Neural cell (in vitro differentiated cells): ENCODE measurements at regions not wholly inside any gene's neighbourhood (a gene's known extent, or its start where the extent isn't known, plus 50 kb on each side); places are given as distances from the start of the nearest gene placed in this dataset.

Source experiments
- H2AFZ ChIP-seq: fragments of 200-600, 300-800 bp; sonication (generic), shearing (Covaris generic); 2 replicates; pipeline ENCODE4 v1.6.0; 2014; ENCODE audit warnings: low read depth, mild to moderate bottlenecking, antibody characterized with exemption, low read length, moderate library complexity
- H3F3A ChIP-seq: fragments of 200-600 bp; shearing (Covaris generic); 2 replicates; pipeline ENCODE4 v1.6.1; 2016; ENCODE audit warnings: mild to moderate bottlenecking, moderate library complexity, mixed read lengths, antibody characterized with exemption, low read length; ENCODE audit not compliant: insufficient read depth, poor library complexity, severe bottlenecking
- H3K27ac ChIP-seq: fragments of 200-600, 300-800 bp; sonication (generic), shearing (Covaris generic); 2 replicates; pipeline ENCODE4 v1.5.1; 2014; ENCODE audit warnings: mild to moderate bottlenecking, low read length, moderate library complexity
- H3K27me3 ChIP-seq: fragments of 300-800, 200-600 bp; sonication (generic), shearing (Covaris generic); 2 replicates; pipeline ENCODE4 v1.6.0; 2014; ENCODE audit warnings: mild to moderate bottlenecking, low read depth, low read length, moderate library complexity; ENCODE audit not compliant: insufficient read depth
- H3K36me3 ChIP-seq: fragments of 300-800, 200-600 bp; sonication (generic), shearing (Covaris generic); 2 replicates; pipeline ENCODE4 v1.5.1; 2014; ENCODE audit warnings: mild to moderate bottlenecking, antibody characterized with exemption, low read length, moderate library complexity; ENCODE audit not compliant: insufficient read depth
- H3K4me2 ChIP-seq: fragments of 300-800, 200-600 bp; sonication (generic), shearing (Covaris generic); 2 replicates; pipeline ENCODE4 v1.6.0; 2014; ENCODE audit warnings: mild to moderate bottlenecking, low read length
- H3K4me3 ChIP-seq: fragments of 300-800, 200-600 bp; sonication (generic), shearing (Covaris generic); 2 replicates; pipeline ENCODE4 v1.5.1; 2014; ENCODE audit warnings: mild to moderate bottlenecking, low read length, moderate library complexity
- H3K79me2 ChIP-seq: fragments of 200-600 bp; shearing (Covaris generic); replicated peaks from 2 replicates; pipeline ENCODE4 v1.6.0; 2014; ENCODE audit warnings: mild to moderate bottlenecking, low read length, moderate library complexity; ENCODE audit not compliant: insufficient read depth
- H3K9ac ChIP-seq: fragments of 300-800, 200-600 bp; sonication (generic), shearing (Covaris generic); 2 replicates; pipeline ENCODE4 v1.6.1; 2016; ENCODE audit warnings: mild to moderate bottlenecking, low read length, mixed read lengths
- H3K9me2 ChIP-seq: fragments of 200-600 bp; shearing (Covaris generic); 2 replicates; pipeline ENCODE4 v1.6.1; 2016; ENCODE audit warnings: mild to moderate bottlenecking, low read length, mixed read lengths; ENCODE audit not compliant: insufficient read depth
- H3K9me3 ChIP-seq: fragments of 200-600, 300-800 bp; sonication (generic), shearing (Covaris generic); 2 replicates; pipeline ENCODE4 v1.6.1; 2016; ENCODE audit warnings: mild to moderate bottlenecking, mixed run types, low read length, moderate library complexity, mixed read lengths
- H4K20me1 ChIP-seq: fragments of 200-600 bp; shearing (Covaris generic); 2 replicates; pipeline ENCODE4 v1.6.1; 2016; ENCODE audit warnings: mild to moderate bottlenecking, mixed run types; ENCODE audit not compliant: insufficient read depth
- CTCF ChIP-seq: fragments of 450-650 bp; IDR thresholded peaks from 2 replicates; pipeline ENCODE4 v1.5.1; 2014; ENCODE audit warnings: antibody characterized with exemption, mild to moderate bottlenecking, moderate library complexity; ENCODE audit not compliant: poor library complexity, severe bottlenecking
- EP300 ChIP-seq: fragments of 450-650 bp; conservative IDR thresholded peaks from 2 replicates; pipeline ENCODE4 v1.6.1; 2014; ENCODE audit warnings: antibody characterized with exemption, mild to moderate bottlenecking, moderate library complexity; ENCODE audit not compliant: poor library complexity, severe bottlenecking
- EZH2 ChIP-seq: fragments of 200-600, 300-800 bp; shearing (Covaris generic), sonication (generic); IDR thresholded peaks from 2 replicates; pipeline ENCODE4 v1.6.1; 2014; ENCODE audit warnings: antibody characterized with exemption, low read length, borderline replicate concordance, mild to moderate bottlenecking; ENCODE audit not compliant: insufficient read depth, poor library complexity, severe bottlenecking
- MXI1 ChIP-seq: fragments of 450-650 bp; conservative IDR thresholded peaks from 2 replicates; pipeline ENCODE4 v1.6.1; 2014; ENCODE audit warnings: antibody characterized with exemption, mild to moderate bottlenecking; ENCODE audit not compliant: poor library complexity, severe bottlenecking
- POLR2AphosphoS5 ChIP-seq: IDR thresholded peaks from 2 replicates; pipeline ENCODE4 v1.6.1; 2012
- RAD21 ChIP-seq: fragments of 450-650 bp; conservative IDR thresholded peaks from 2 replicates; pipeline ENCODE4 v1.6.1; 2014; ENCODE audit warnings: antibody characterized with exemption, mild to moderate bottlenecking, moderate library complexity
- REST ChIP-seq: IDR thresholded peaks from 2 replicates; pipeline ENCODE4 v1.6.1; 2012; ENCODE audit warnings: borderline replicate concordance
- SMC3 ChIP-seq: fragments of 450-650 bp; conservative IDR thresholded peaks from 2 replicates; pipeline ENCODE4 v1.6.1; 2014; ENCODE audit warnings: antibody characterized with exemption, mild to moderate bottlenecking, moderate library complexity; ENCODE audit not compliant: poor library complexity
- TAF1 ChIP-seq: IDR thresholded peaks from 2 replicates; pipeline ENCODE4 v1.6.1; 2012; ENCODE audit warnings: low read depth

- Histone ChIP-seq H3K36me3 (no peaks in the 10 kb centered on the region), H3K27me3 (no peaks in the 10 kb centered on the region), H3K79me2 (no peaks in the 10 kb centered on the region), H3K9me3 (no peaks in the 10 kb centered on the region), H3K27ac (no peak overlapping the region), H3K9me2 (no peaks in the 10 kb centered on the region), H3F3A (no peaks in the 10 kb centered on the region), H3K9ac (no peak overlapping the region), H3K4me2 (no peak overlapping the region), H4K20me1 (no peaks in the 10 kb centered on the region), H3K4me3 (no peak overlapping the region), H2AFZ (no peak overlapping the region)
- no peak for TF ChIP-seq SMC3
- no peak for TF ChIP-seq EZH2
- no peak for TF ChIP-seq POLR2AphosphoS5
- no peak for TF ChIP-seq EP300
- TF ChIP-seq REST, result no peak
Measured at GRCh38 chr6:168376120-168376519, 56.5 kb upstream of the DACT2 start.

GRCh38 chr6:168376811-168377483 lies 57.4 kb upstream of the DACT2 start:
- Histone ChIP-seq H3K4me3 (no peak overlapping the region), H3K36me3 (no peaks in the 10 kb centered on the region), H3K9ac (no peak overlapping the region), H3K4me2 (no peak overlapping the region), H3K9me3 (no peaks in the 10 kb centered on the region), H2AFZ (no peak overlapping the region), H3K79me2 (no peaks in the 10 kb centered on the region), H3K27me3 (no peaks in the 10 kb centered on the region), H4K20me1 (no peaks in the 10 kb centered on the region), H3K27ac (no peak overlapping the region), H3K9me2 (no peaks in the 10 kb centered on the region), H3F3A (no peaks in the 10 kb centered on the region)
- TF ChIP-seq EP300 (no peak), TAF1 (no peak), CTCF (no peak), EZH2 (no peak), SMC3 (no peak), MXI1 (no peak), REST (no peak), POLR2AphosphoS5 (no peak), RAD21 (no peak)
